Caco-2 (cell line): ENCODE measurements at regions not wholly inside any gene's neighbourhood (a gene's known extent, or its start where the extent isn't known, plus 50 kb on each side); places are given as distances from the start of the nearest gene placed in this dataset.

Source experiments
- BruUV-seq: library from RNA; stranded (reverse); fragments of 400-500 nt; replicated peaks from 2 replicates; lab custom pipeline; 2021; lab: Mats Ljungman, UMichigan
- CTCF ChIA-PET: fragments of 300-600 bp; sonication (Branson Sonifier 250); formaldehyde crosslinking; loops from one replicate; lab custom pipeline; 2022; ENCODE audit warnings: antibody characterized with exemption; lab: Charles Lee
- POLR2A ChIA-PET: fragments of 300-600 bp; sonication (Branson Sonifier 250); formaldehyde crosslinking; loops from one replicate; lab custom pipeline; 2022; ENCODE audit warnings: antibody characterized with exemption; lab: Charles Lee
- DNase-seq, 2 experiments: peaks; one replicate each; pipeline versions ENCODE4 v3.0.0 to v3.0.0-alpha.2; 2020 to 2022
- H3K27me3 ChIP-seq: replicated peaks from 2 replicates; pipeline ENCODE4 v1.6.0; 2011; ENCODE audit warnings: low read length; ENCODE audit not compliant: control insufficient read depth, insufficient read depth
- H3K36me3 ChIP-seq: 2 replicates; pipeline ENCODE4 v1.5.1; 2011; ENCODE audit warnings: low read length; ENCODE audit not compliant: control insufficient read depth, insufficient read depth
- H3K4me1 ChIP-seq: fragments of 250-450 bp; sonication (Bioruptor Pico); 2 replicates; pipeline ENCODE4 v1.5.1; 2020; ENCODE audit warnings: mild to moderate bottlenecking
- H3K4me3 ChIP-seq: 2 replicates; pipeline ENCODE4 v1.5.1; 2011; ENCODE audit warnings: low read depth, mild to moderate bottlenecking, control low read depth, low read length
- H3K9me3 ChIP-seq: fragments of 250-450 bp; sonication (Bioruptor Pico); 2 replicates; pipeline ENCODE4 v1.5.1; 2020; ENCODE audit warnings: mild to moderate bottlenecking, moderate library complexity
- H3K27ac Mint-ChIP-seq: one replicate; pipeline ENCODE4 v1.8.0; 2022; ENCODE audit warnings: mixed read lengths; ENCODE audit not compliant: unreplicated experiment
- H3K27me3 Mint-ChIP-seq: one replicate; pipeline ENCODE4 v1.8.0; 2022; ENCODE audit warnings: mixed read lengths; ENCODE audit not compliant: insufficient read depth, unreplicated experiment
- H3K36me3 Mint-ChIP-seq: one replicate; pipeline ENCODE4 v1.8.0; 2022; ENCODE audit warnings: mild to moderate bottlenecking, mixed read lengths; ENCODE audit not compliant: insufficient read depth, unreplicated experiment
- H3K4me1 Mint-ChIP-seq: one replicate; pipeline ENCODE4 v1.8.0; 2022; ENCODE audit warnings: low read depth, mixed read lengths; ENCODE audit not compliant: unreplicated experiment
- H3K4me3 Mint-ChIP-seq: one replicate; pipeline ENCODE4 v1.8.0; 2022; ENCODE audit warnings: mild to moderate bottlenecking, moderate library complexity, mixed read lengths; ENCODE audit not compliant: unreplicated experiment
- H3K9me3 Mint-ChIP-seq: one replicate; pipeline ENCODE4 v1.8.0; 2022; ENCODE audit warnings: mixed read lengths; ENCODE audit not compliant: unreplicated experiment
- CTCF ChIP-seq, 2 experiments: fragments of 200-600 bp in 1 of 2; IDR thresholded peaks; 1 replicate in 1 of 2; 2 replicates in 1 of 2; pipeline versions ENCODE4 v1.5.1 to v1.8.0; 2011 to 2022; ENCODE audit warnings: antibody characterized with exemption in 1 of 2, control low read depth in 1 of 2, inconsistent platforms in 1 of 2, low read depth in 1 of 2, low read length in 1 of 2, mild to moderate bottlenecking in 1 of 2, moderate library complexity in 1 of 2; ENCODE audit not compliant: insufficient read depth in 1 of 2, severe bottlenecking in 1 of 2, unreplicated experiment in 1 of 2
- intact Hi-C: fragments of 100-400 bp; cut with micrococcal nuclease; formaldehyde crosslinking; loops from one replicate; pipeline ENCODE4 v1.10.0; 2022; ENCODE audit not compliant: unreplicated experiment

GRCh38 chr12:97047361-97047760 is 140.3 kb downstream of the NEDD1 start:
- H3K4me1 ChIP-seq: no peaks in the 10 kb centered on the region
- CTCF ChIA-PET: no interaction called here

DNA sequence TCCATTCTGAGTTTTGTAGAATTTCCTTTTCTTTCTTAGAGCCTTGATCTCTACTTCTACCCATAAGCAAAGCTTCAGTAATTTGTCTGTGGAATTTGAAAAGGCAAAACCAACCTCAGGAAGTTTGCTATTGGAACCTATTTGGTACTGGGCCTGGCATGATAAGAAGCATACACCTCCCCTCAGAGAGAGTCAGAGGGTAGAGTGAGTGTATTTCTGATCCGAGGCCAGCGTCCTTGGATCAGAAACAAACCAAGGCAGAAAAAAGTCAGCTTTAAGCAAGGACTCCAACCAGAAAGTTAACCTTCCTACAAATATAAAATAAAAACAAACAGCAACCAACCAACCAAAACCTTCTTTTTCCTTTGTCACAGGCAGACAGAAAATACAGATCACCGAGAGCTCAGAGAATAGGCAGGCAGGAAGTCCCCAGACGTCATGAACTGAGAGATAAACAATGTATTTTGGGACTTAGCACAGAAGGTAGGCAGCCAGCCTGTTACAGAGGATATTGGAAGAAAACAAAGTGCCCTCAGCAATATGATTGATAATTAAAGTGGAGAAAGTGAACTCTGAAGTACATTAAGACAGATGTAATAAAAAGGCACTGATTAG is 141.5 kb downstream of the NEDD1 start:
- Mint-ChIP-seq H3K4me3 (no peak overlapping the region), H3K27me3 (peaks cover 14% of the 10 kb centered on the region), H3K4me1 (no peaks in the 10 kb centered on the region), H3K36me3 (no peaks in the 10 kb centered on the region), H3K9me3 (no peaks in the 10 kb centered on the region), H3K27ac (no peak overlapping the region)
- Histone ChIP-seq H3K36me3 (no peaks in the 10 kb centered on the region), H3K4me3 (no peak overlapping the region), H3K4me1 (no peaks in the 10 kb centered on the region), H3K9me3 (no peaks in the 10 kb centered on the region), H3K27me3 (no peaks in the 10 kb centered on the region)
- DNase-seq: no peak
- intact Hi-C loops: no loop called here
- BruUV-seq: no TSS peak
- CTCF ChIA-PET: no interaction called here
- no peak for TF ChIP-seq CTCF (IDR thresholded peaks at IDR 0.05; ENCODE audit: insufficient read depth in 1 of 2, low read depth in 1 of 2, low read length in 1 of 2, severe bottlenecking in 1 of 2, unreplicated experiment in 1 of 2)
- POLR2A ChIA-PET: no interaction called here

More at GRCh38 chr12:97047361-97047760, 140.3 kb downstream of the NEDD1 start:
- H3K9me3 ChIP-seq: no peaks in the 10 kb centered on the region
- POLR2A ChIA-PET: no interaction called here
- no peak overlapping the region for H3K4me3 Mint-ChIP-seq
- H3K36me3 Mint-ChIP-seq: no peaks in the 10 kb centered on the region
- intact Hi-C loops: no loop called here
- no peaks in the 10 kb centered on the region for H3K36me3 ChIP-seq
- H3K27me3 Mint-ChIP-seq: peaks cover 16% of the 10 kb centered on the region
- DNase-seq: no peak
- no peaks in the 10 kb centered on the region for H3K9me3 Mint-ChIP-seq
- H3K27me3 ChIP-seq: no peaks in the 10 kb centered on the region
- no TSS peak for BruUV-seq
- no peak overlapping the region for H3K4me3 ChIP-seq
- no peak overlapping the region for H3K27ac Mint-ChIP-seq
- H3K4me1 Mint-ChIP-seq: no peaks in the 10 kb centered on the region
- no peak for TF ChIP-seq CTCF (IDR thresholded peaks at IDR 0.05; ENCODE audit: insufficient read depth in 1 of 2, low read depth in 1 of 2, low read length in 1 of 2, severe bottlenecking in 1 of 2, unreplicated experiment in 1 of 2)

DNA sequence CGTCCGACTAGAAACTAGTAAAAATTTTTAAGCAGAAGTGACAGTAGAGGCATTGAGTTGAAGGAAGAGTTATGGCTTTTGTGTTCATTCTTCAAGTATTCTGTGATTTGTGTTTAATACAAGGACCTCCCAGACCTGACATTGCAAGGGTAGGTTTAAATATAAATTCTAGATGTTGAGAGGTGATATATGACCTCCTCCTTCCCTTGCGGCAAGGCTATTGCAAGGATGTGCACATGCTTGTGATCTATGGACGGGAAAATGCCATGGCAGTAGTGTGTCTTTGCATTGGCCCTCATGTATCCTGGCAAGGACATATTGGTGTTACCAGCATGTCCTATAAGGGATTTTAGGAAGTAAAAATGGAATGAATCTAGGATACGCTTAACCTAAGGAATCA is 143.5 kb downstream of the NEDD1 start:
- no TSS peak for BruUV-seq
- H3K9me3 Mint-ChIP-seq: no peaks in the 10 kb centered on the region
- H3K4me3 Mint-ChIP-seq: no peak overlapping the region
- intact Hi-C loops: no loop called here
- POLR2A ChIA-PET: no interaction called here
- no peaks in the 10 kb centered on the region for H3K36me3 ChIP-seq
- DNase-seq: no peak
- no peak overlapping the region for H3K27ac Mint-ChIP-seq
- no peaks in the 10 kb centered on the region for H3K4me1 Mint-ChIP-seq
- no peaks in the 10 kb centered on the region for H3K4me1 ChIP-seq
- CTCF ChIA-PET: no interaction called here
- H3K27me3 ChIP-seq: no peaks in the 10 kb centered on the region
- H3K9me3 ChIP-seq: no peaks in the 10 kb centered on the region
- H3K36me3 Mint-ChIP-seq: no peaks in the 10 kb centered on the region
- no peak overlapping the region for H3K4me3 ChIP-seq
- no peak for TF ChIP-seq CTCF (IDR thresholded peaks at IDR 0.05; ENCODE audit: insufficient read depth in 1 of 2, low read depth in 1 of 2, low read length in 1 of 2, severe bottlenecking in 1 of 2, unreplicated experiment in 1 of 2)
- H3K27me3 Mint-ChIP-seq: peaks cover 10% of the 10 kb centered on the region
